Ovary (tissue), 7 donors: ENCODE measurements at regions not wholly inside any gene's neighbourhood (a gene's known extent, or its start where the extent isn't known, plus 50 kb on each side); places are given as distances from the start of the nearest gene placed in this dataset.

Source experiments
- DNase-seq, 5 donors: peaks; one replicate each; pipeline ENCODE4 v3.0.0-alpha.2; 2019 to 2020
- H3K27ac ChIP-seq, 2 donors: fragments of 200-600 bp; one replicate each; pipeline versions ENCODE4 v1.5.1 to v1.8.0; 2019 to 2022
- H3K27me3 ChIP-seq: fragments of 200-600 bp; one replicate; pipeline ENCODE4 v1.8.0; 2022
- H3K36me3 ChIP-seq: fragments of 200-600 bp; sonication (generic); one replicate; pipeline ENCODE4 v1.5.1; 2019
- H3K4me1 ChIP-seq: one replicate; pipeline ENCODE4 v1.8.1; 2013; ENCODE audit warnings: mild to moderate bottlenecking, moderate library complexity; ENCODE audit not compliant: insufficient read depth
- H3K4me3 ChIP-seq: fragments of 200-600 bp; sonication (generic); one replicate; pipeline ENCODE4 v1.5.1; 2017
- H3K9me3 ChIP-seq, 2 donors: fragments of 200-600 bp in 1 of 2; sonication (generic) in 1 of 2; one replicate each; pipeline versions ENCODE4 v1.5.1 to v1.8.1; 2013 to 2019; ENCODE audit warnings: mild to moderate bottlenecking in 1 of 2, moderate library complexity in 1 of 2
- CTCF ChIP-seq, 3 donors: fragments of 450-650 bp in 2 of 3; fragments of 200-600 bp in 1 of 3; IDR thresholded peaks; one replicate each; pipeline versions ENCODE4 v1.5.1 to v1.8.0; 2016 to 2022; ENCODE audit warnings: antibody characterized with exemption in 3 of 3, mild to moderate bottlenecking in 1 of 3
- EP300 ChIP-seq: sonication (generic); formaldehyde crosslinking; IDR thresholded peaks from one replicate; pipeline ENCODE4 v1.6.1; 2017; ENCODE audit warnings: antibody characterized with exemption
- POLR2A ChIP-seq: fragments of 450-650 bp; IDR thresholded peaks from one replicate; pipeline ENCODE4 v1.6.1; 2017; ENCODE audit warnings: antibody characterized with exemption, mild to moderate bottlenecking, moderate library complexity
- WGBS, 3 donors: extraction: QIAGEN DNeasy Blood & Tissue Kit in 1 of 3; methylation state at CpG; one replicate each; pipeline versions ENCODE4 v1.1.5 to v1.1.7; 2013 to 2017; 5-methylcytosine and 5-hydroxymethylcytosine counted together
- intact Hi-C, 4 donors: fragments of 100-400 bp; cut with DNase I; formaldehyde crosslinking; loops; one replicate each; pipeline versions ENCODE4 v1.11.0 to v1.15.1; 2022 to 2023
- donor health status: DM: no; HTN: no; CAD: no; lungs with moderate emphysema.
- donor health status: DM: no; HTN: no; CAD: no.
- donor health status: Bipolar disorder and iron deficiency.
- donor health status: DM: no; HTN: no; CAD: no.
- donor health status: DM: yes; HTN: yes; CAD: no.

DNA sequence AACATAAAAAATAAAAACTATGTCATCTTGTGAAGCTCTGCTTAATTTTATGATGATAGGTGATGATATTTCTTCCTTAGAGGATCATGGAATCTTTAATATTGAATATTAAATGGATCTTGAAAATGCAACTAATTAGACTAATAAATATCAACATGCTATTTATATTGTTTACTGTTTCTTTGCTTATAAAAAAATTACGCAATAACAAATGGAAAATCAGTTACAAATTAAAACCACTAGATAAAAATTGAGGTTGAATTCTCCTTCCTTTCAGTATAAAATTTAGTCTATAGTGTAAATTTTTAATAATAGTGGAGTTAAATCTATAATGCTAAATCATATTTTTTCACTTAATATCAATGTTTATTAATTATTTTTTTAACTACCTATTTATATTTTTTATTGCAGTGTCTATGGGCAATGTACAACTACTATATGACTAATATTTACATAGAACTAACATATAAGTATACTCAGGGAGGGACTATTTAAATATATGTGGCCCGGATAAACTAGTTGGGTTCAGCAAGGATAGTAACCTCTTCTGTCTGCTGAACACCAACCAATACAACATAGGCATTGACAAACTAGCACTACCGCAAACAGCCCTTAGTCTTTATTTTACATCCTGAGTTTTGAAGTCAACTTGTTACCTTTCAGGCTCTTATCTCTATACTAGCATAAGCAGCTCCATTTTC is 628.0 kb downstream of the EFNB2 start:
- H3K27me3 ChIP-seq, result no peaks in the 10 kb centered on the region
- WGBS, 3 donors, result 94 to 96% (median 95%) methylated on average over 3 of the region's 3 CpGs
- H3K4me3 ChIP-seq, result no peak overlapping the region
- no peak for TF ChIP-seq CTCF (IDR thresholded peaks at IDR 0.05)
- no peak for TF ChIP-seq POLR2A
- TF ChIP-seq EP300, result no peak
- no peak overlapping the region for H3K27ac ChIP-seq
- no peaks in the 10 kb centered on the region for H3K36me3 ChIP-seq
- intact Hi-C loops, result no loop called here
- DNase-seq, result no peak
- H3K9me3 ChIP-seq, result no peaks in the 10 kb centered on the region
- H3K4me1 ChIP-seq, result no peaks in the 10 kb centered on the region

GRCh38 chr13:105906746-105907145 is 628.7 kb downstream of the EFNB2 start:
- DNase-seq, result no peak
- intact Hi-C loops, result no loop called here
- Histone ChIP-seq H3K36me3 (no peaks in the 10 kb centered on the region), H3K27me3 (no peaks in the 10 kb centered on the region), H3K27ac (no peak overlapping the region), H3K9me3 (no peaks in the 10 kb centered on the region), H3K4me3 (no peak overlapping the region), H3K4me1 (no peaks in the 10 kb centered on the region)
- 13 to 24% (median 18%) methylated on average over 5 of the region's 5 CpGs for WGBS, 3 donors
- no peak for TF ChIP-seq EP300

DNA sequence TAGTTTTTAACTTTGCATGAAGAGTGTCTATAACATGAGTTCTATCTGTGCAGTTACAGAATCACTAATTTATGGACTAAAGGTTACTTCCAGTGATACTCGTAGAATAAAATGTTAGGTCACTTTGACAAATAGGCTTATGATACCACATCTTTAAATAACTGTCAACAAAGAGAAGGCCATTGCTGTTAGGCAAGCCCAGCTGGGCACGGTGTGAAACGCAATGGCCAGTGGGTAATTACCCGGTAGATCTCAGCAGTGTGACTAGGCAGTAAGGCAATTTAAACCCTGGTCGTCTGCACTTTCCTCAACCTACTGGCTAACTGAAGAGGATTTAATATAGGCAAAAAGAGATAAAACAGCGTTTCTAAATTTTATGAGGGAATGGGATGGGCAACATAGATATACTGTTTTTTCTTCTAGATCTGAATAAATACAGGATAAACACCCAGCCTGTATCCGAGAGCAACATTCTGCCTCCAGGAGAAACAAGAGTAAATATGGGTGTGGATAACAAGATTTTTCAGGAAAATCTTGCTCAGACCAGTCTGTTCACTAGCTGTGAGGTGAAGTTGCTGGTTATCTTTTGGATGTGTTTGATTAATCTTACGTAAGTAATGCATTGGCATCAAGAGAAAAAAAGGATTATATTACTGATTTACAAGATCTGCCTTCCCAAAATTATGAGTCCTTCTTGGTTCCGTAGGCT is 631.3 kb downstream of the EFNB2 start:
- WGBS, 3 donors, result 86 to 89% (median 88%) methylated on average over 9 of the region's 9 CpGs
- Histone ChIP-seq H3K4me3 (no peak overlapping the region), H3K36me3 (no peaks in the 10 kb centered on the region), H3K27ac (no peak overlapping the region), H3K27me3 (no peaks in the 10 kb centered on the region), H3K4me1 (no peaks in the 10 kb centered on the region), H3K9me3 (no peaks in the 10 kb centered on the region)
- intact Hi-C loops, result no loop called here
- no peak for TF ChIP-seq CTCF (IDR thresholded peaks at IDR 0.05)
- no peak for TF ChIP-seq POLR2A
- no peak for TF ChIP-seq EP300
- DNase-seq, result no peak

DNA sequence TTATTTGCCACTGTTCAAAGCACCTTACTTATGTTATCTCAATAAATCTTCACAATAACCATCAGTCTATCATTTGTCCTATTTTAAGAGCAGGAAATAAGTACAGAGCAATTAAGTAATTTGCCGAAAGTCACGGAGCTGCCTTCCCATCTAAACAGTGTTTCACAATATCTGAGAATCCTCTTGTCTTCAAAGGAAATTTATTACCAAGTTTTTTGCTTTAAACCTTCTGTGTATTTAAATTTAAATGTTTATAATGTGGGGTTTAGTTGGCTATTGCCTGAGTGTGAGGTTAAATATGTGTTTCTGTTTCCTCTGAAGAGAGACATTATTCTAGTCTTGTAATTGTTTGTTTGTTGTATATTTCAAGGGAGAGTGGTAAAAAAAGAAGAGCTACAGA is 633.1 kb downstream of the EFNB2 start:
- Histone ChIP-seq H3K4me3 (no peak overlapping the region), H3K4me1 (no peaks in the 10 kb centered on the region), H3K36me3 (no peaks in the 10 kb centered on the region), H3K9me3 (no peaks in the 10 kb centered on the region), H3K27ac (no peak overlapping the region), H3K27me3 (no peaks in the 10 kb centered on the region)
- no peak for DNase-seq
- intact Hi-C loops, result no loop called here
- TF ChIP-seq CTCF (IDR thresholded peaks at IDR 0.05) (no peak), EP300 (no peak), POLR2A (no peak)
- 82 to 85% (median 82%) methylated on average over 2 of the region's 2 CpGs for WGBS, 3 donors

DNA sequence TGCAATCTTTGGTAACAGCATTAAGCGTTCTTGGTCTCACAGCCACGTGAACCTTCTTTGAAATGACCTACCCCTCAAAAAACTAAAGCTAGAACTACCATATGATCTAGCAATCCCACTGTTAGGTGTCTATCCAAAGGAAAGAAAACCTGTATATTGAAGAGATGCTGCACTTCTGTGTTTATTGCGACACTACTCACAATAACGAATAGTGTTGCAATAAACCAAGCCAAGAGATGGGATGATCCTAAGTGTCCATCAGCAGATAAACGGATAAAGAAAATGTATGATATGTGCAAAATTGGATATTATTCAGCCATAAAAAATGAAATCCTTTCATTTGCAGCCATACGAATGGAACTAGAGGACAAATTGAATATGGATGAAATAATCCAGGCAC is 637.9 kb downstream of the EFNB2 start:
- no peaks in the 10 kb centered on the region for H3K4me1 ChIP-seq
- TF ChIP-seq CTCF (IDR thresholded peaks at IDR 0.05) (no peak), EP300 (no peak), POLR2A (no peak)
- WGBS, 3 donors, result 92 to 94% (median 93%) methylated on average over 6 of the region's 6 CpGs
- intact Hi-C loops, result no loop called here
- no peak for DNase-seq
- no peak overlapping the region for H3K27ac ChIP-seq
- no peaks in the 10 kb centered on the region for H3K9me3 ChIP-seq
- H3K27me3 ChIP-seq, result no peaks in the 10 kb centered on the region
- no peak overlapping the region for H3K4me3 ChIP-seq
- H3K36me3 ChIP-seq, result no peaks in the 10 kb centered on the region
